22Rv1 (cell line): ENCODE measurements at regions not wholly inside any gene's neighbourhood (a gene's known extent, or its start where the extent isn't known, plus 50 kb on each side); places are given as distances from the start of the nearest gene placed in this dataset.

ENCODE experiments used
- ZFX ChIP-seq: fragments of 450-650 bp; IDR thresholded peaks from 2 replicates; pipeline ENCODE4 v1.6.1; 2017; ENCODE audit warnings: antibody characterized with exemption, borderline replicate concordance
- TF ChIP-seq, protein P1 (sequence below): fragments of 450-650 bp; IDR thresholded peaks from 2 replicates; pipeline ENCODE4 v1.5.1; 2017; ENCODE audit warnings: mild to moderate bottlenecking

DNA sequence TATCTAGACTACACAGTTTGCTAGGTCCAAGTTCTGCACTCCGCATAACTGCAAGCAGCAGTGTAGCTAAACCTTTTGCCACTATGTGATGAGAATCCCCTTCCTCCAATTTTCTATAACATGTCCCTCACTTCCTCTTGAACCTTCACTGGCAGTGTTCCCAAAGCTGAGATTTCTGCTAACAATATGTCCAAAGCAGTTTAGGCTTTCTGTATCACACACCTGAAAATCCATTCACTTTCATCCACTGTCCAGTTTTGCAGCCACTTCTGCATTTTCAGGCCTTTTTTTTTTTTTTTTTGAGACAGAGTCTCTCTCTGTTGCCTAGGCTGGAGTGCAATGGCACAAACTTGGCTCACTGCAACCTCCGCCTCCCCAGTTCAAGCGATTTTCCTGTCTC is 111.1 kb downstream of the GADD45G start:
- TF ChIP-seq, protein P1, sequence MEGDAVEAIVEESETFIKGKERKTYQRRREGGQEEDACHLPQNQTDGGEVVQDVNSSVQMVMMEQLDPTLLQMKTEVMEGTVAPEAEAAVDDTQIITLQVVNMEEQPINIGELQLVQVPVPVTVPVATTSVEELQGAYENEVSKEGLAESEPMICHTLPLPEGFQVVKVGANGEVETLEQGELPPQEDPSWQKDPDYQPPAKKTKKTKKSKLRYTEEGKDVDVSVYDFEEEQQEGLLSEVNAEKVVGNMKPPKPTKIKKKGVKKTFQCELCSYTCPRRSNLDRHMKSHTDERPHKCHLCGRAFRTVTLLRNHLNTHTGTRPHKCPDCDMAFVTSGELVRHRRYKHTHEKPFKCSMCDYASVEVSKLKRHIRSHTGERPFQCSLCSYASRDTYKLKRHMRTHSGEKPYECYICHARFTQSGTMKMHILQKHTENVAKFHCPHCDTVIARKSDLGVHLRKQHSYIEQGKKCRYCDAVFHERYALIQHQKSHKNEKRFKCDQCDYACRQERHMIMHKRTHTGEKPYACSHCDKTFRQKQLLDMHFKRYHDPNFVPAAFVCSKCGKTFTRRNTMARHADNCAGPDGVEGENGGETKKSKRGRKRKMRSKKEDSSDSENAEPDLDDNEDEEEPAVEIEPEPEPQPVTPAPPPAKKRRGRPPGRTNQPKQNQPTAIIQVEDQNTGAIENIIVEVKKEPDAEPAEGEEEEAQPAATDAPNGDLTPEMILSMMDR, result no peak
- no peak for TF ChIP-seq ZFX
